ENCODE measurements at regions not wholly inside any gene's neighbourhood (a gene's known extent, or its start where the extent isn't known, plus 50 kb on each side); places are given as distances from the start of the nearest gene placed in this dataset.
A peak's percentile ranks its signal among the peaks of the same experiment; 100 is the strongest.

- ATAC-seq (no peak), DNase-seq (ENCODE audit: low spot score) (no peak)
- no peak overlapping the region for H3K4me3 Mint-ChIP-seq
- no peak for TF ChIP-seq ATF2 (CRISPR knock-in tag; IDR thresholded peaks at IDR 0.05; ENCODE audit: borderline replicate concordance, low read depth)
- no peak for TF ChIP-seq ATF1 (CRISPR knock-in tag; IDR thresholded peaks at IDR 0.05)
- TF ChIP-seq ARID4B (CRISPR knock-in tag; IDR thresholded peaks at IDR 0.05; ENCODE audit: borderline replicate concordance) = no peak
- no peak for TF ChIP-seq PREB (CRISPR knock-in tag; IDR thresholded peaks at IDR 0.05; ENCODE audit: borderline replicate concordance)
- ChIA-PET POLR2A (no interaction called here), CTCF (interaction anchor here (1.5 kb wide), 1 partner anchor 110 kb away, joined by 8 read pairs; no protein-coding TSS in a partner anchor)
- H3K36me3 Mint-ChIP-seq = no peaks in the 10 kb centered on the region
- no peaks in the 10 kb centered on the region for H3K9me3 Mint-ChIP-seq
- no peak overlapping the region for H3K27ac Mint-ChIP-seq
- peaks cover 44% of the 10 kb centered on the region for H3K4me1 Mint-ChIP-seq
- peaks cover 2% of the 10 kb centered on the region for H3K27me3 Mint-ChIP-seq (ENCODE audit: low read depth)
Measured at GRCh38 chr5:168109441-168109840, 182.0 kb upstream of the WWC1 start.

GRCh38 chr5:168110384-168110783, 181.1 kb upstream of the WWC1 start:
- no peaks in the 10 kb centered on the region for H3K9me3 Mint-ChIP-seq
- DNase-seq (ENCODE audit: low spot score) (no peak), ATAC-seq (peak; percentile 60)
- H3K27ac Mint-ChIP-seq = no peak overlapping the region
- peaks cover 2% of the 10 kb centered on the region for H3K27me3 Mint-ChIP-seq (ENCODE audit: low read depth)
- POLR2A ChIA-PET = no interaction called here
- no peak overlapping the region for H3K4me3 Mint-ChIP-seq
- CTCF ChIA-PET = interaction anchor here (0.7 to 1.7 kb wide), 4 partner anchors 24 to 455 kb away, joined by 3 to 9 read pairs (median 5); no protein-coding TSS in a partner anchor
- peaks cover 37% of the 10 kb centered on the region for H3K4me1 Mint-ChIP-seq
- TF ChIP-seq GABPB1 (CRISPR knock-in tag; IDR thresholded peaks at IDR 0.05) (no peak), NR1H2 (CRISPR knock-in tag; IDR thresholded peaks at IDR 0.05) (no peak), FOXK1 (CRISPR knock-in tag; IDR thresholded peaks at IDR 0.05) (no peak), RELA (CRISPR knock-in tag; IDR thresholded peaks at IDR 0.05; ENCODE audit: borderline replicate concordance) (no peak), ESRRA (CRISPR knock-in tag; IDR thresholded peaks at IDR 0.05; ENCODE audit: borderline replicate concordance) (no peak), CBFB (CRISPR knock-in tag; IDR thresholded peaks at IDR 0.05; ENCODE audit: low read depth) (no peak), TEAD4 (CRISPR knock-in tag; IDR thresholded peaks at IDR 0.05) (no peak), MAX (CRISPR knock-in tag; IDR thresholded peaks at IDR 0.05) (no peak), ZNF138 (CRISPR knock-in tag; conservative IDR thresholded peaks at IDR 0.05) (no peak), ATF2 (CRISPR knock-in tag; IDR thresholded peaks at IDR 0.05; ENCODE audit: borderline replicate concordance, low read depth) (no peak), HMGA2 (CRISPR knock-in tag; IDR thresholded peaks at IDR 0.05) (no peak), E2F4 (CRISPR knock-in tag; IDR thresholded peaks at IDR 0.05; ENCODE audit: borderline replicate concordance, low read depth) (no peak)
- H3K36me3 Mint-ChIP-seq = no peaks in the 10 kb centered on the region
